SK-N-SH (cell line): ENCODE measurements at regions not wholly inside any gene's neighbourhood (a gene's known extent, or its start where the extent isn't known, plus 50 kb on each side); places are given as distances from the start of the nearest gene placed in this dataset.
A peak's percentile ranks its signal among the peaks of the same experiment; 100 is the strongest.

Experiments
- CTCF ChIA-PET: fragments of 300-600, 350-600 bp; formaldehyde crosslinking; extraction: SDS; loops from one replicate; lab custom pipeline; 2021; lab: Yijun Ruan, JAX
- POLR2A ChIA-PET: fragments of 350-600 bp; sonication (Branson Sonifier 250); formaldehyde crosslinking; extraction: SDS; loops from one replicate; lab custom pipeline; 2020; ENCODE audit warnings: antibody characterized with exemption, inconsistent platforms; lab: Yijun Ruan, JAX
- DNase-seq: peaks from one replicate; pipeline ENCODE4 v3.0.0; 2012
- H2AFZ ChIP-seq: fragments of 200-600 bp; sonication (generic); 2 replicates; pipeline ENCODE4 v1.8.1; 2016; ENCODE audit warnings: antibody characterized with exemption, mild to moderate bottlenecking, low read depth
- H3F3A ChIP-seq: fragments of 200-600 bp; sonication (generic); replicated peaks from 2 replicates; pipeline ENCODE3; 2016; ENCODE audit warnings: antibody characterized with exemption, mild to moderate bottlenecking; ENCODE audit not compliant: insufficient read depth
- H3K27ac ChIP-seq, 2 experiments: fragments of 200-500 bp in 1 of 2; fragments of 200-600 bp in 1 of 2; sonication (Bioruptor generic) in 1 of 2; sonication (generic), shearing (Covaris generic) in 1 of 2; 2 replicates each; pipeline versions ENCODE4 v1.5.1 to v1.6.1; 2014 to 2016; ENCODE audit warnings: low read depth in 2 of 2, inconsistent platforms in 1 of 2, low read length in 1 of 2, mild to moderate bottlenecking in 1 of 2, mixed read lengths in 1 of 2
- H3K27me3 ChIP-seq: fragments of 200-600 bp; sonication (generic), shearing (Covaris generic); 2 replicates; pipeline ENCODE4 v1.6.1; 2016; ENCODE audit warnings: mixed run types; ENCODE audit not compliant: insufficient read depth
- H3K36me3 ChIP-seq, 2 experiments: fragments of 200-500 bp in 1 of 2; fragments of 200-600 bp in 1 of 2; sonication (Bioruptor generic) in 1 of 2; sonication (generic) in 1 of 2; replicated peaks in 1 of 2; 2 replicates each; pipeline versions ENCODE3 to v1.5.1; 2014 to 2016; ENCODE audit warnings: low read length in 1 of 2, mild to moderate bottlenecking in 1 of 2; ENCODE audit not compliant: insufficient read depth in 2 of 2, control insufficient read depth in 1 of 2
- H3K4me1 ChIP-seq, 2 experiments: fragments of 200-500 bp in 1 of 2; fragments of 200-600 bp in 1 of 2; sonication (Bioruptor generic) in 1 of 2; sonication (generic), shearing (Covaris generic) in 1 of 2; 2 replicates each; pipeline versions ENCODE4 v1.5.1 to v1.6.1; 2014 to 2016; ENCODE audit warnings: low read depth in 1 of 2, low read length in 1 of 2, mixed run types in 1 of 2; ENCODE audit not compliant: insufficient read depth in 2 of 2, control insufficient read depth in 1 of 2
- H3K4me2 ChIP-seq: fragments of 200-600 bp; sonication (generic), shearing (Covaris generic); 2 replicates; pipeline ENCODE4 v1.6.1; 2017; ENCODE audit warnings: mixed run types
- H3K4me3 ChIP-seq, 2 experiments: fragments of 200-500 bp in 1 of 2; fragments of 200-600 bp in 1 of 2; sonication (Bioruptor generic) in 1 of 2; sonication (generic), shearing (Covaris generic) in 1 of 2; 2 replicates each; pipeline versions ENCODE4 v1.5.1 to v1.8.1; 2014 to 2016; ENCODE audit warnings: low read depth in 2 of 2, inconsistent platforms in 1 of 2, low read length in 1 of 2, mild to moderate bottlenecking in 1 of 2, mixed read lengths in 1 of 2, moderate library complexity in 1 of 2
- H3K79me2 ChIP-seq: fragments of 200-600 bp; sonication (generic); 2 replicates; pipeline ENCODE4 v1.8.1; 2017; ENCODE audit warnings: mild to moderate bottlenecking; ENCODE audit not compliant: insufficient read depth
- H3K9ac ChIP-seq: fragments of 200-600 bp; sonication (generic); 2 replicates; pipeline ENCODE4 v1.6.1; 2017; ENCODE audit warnings: mixed run types
- H3K9me2 ChIP-seq: fragments of 200-600 bp; sonication (generic); 2 replicates; pipeline ENCODE4 v1.6.1; 2017; ENCODE audit warnings: mixed run types
- H3K9me3 ChIP-seq: fragments of 200-600 bp; sonication (generic); 2 replicates; pipeline ENCODE4 v1.6.1; 2017; ENCODE audit warnings: mixed run types, mild to moderate bottlenecking, moderate library complexity
- H4K20me1 ChIP-seq: fragments of 200-600 bp; sonication (generic); 2 replicates; pipeline ENCODE4 v1.6.1; 2017; ENCODE audit warnings: mild to moderate bottlenecking, mixed run types; ENCODE audit not compliant: insufficient read depth
- ELF1 ChIP-seq: IDR thresholded peaks from 2 replicates; pipeline ENCODE4 v1.4.0; 2012
- EP300 ChIP-seq, 2 experiments: IDR thresholded peaks; 2 replicates each; pipeline versions ENCODE4 v1.4.0 to v1.6.1; 2012; ENCODE audit warnings: borderline replicate concordance in 1 of 2, low read depth in 1 of 2, low read length in 1 of 2
- FOSL2 ChIP-seq: IDR thresholded peaks from 2 replicates; pipeline ENCODE4 v1.4.0; 2012; ENCODE audit warnings: low read depth, mild to moderate bottlenecking, moderate library complexity, borderline replicate concordance
- FOXJ3 ChIP-seq: sonication (generic); formaldehyde crosslinking; IDR thresholded peaks from 2 replicates; pipeline ENCODE4 v1.5.1; 2020; ENCODE audit warnings: mild to moderate bottlenecking, missing genetic modification reagents
- FOXM1 ChIP-seq: IDR thresholded peaks from 2 replicates; pipeline ENCODE4 v1.4.0; 2012; ENCODE audit warnings: low read depth, mild to moderate bottlenecking
- GATA2 ChIP-seq: sonication (generic); formaldehyde crosslinking; IDR thresholded peaks from 2 replicates; pipeline ENCODE4 v1.5.0; 2020; ENCODE audit warnings: mild to moderate bottlenecking, missing genetic modification reagents
- MEF2A ChIP-seq: IDR thresholded peaks from 2 replicates; pipeline ENCODE4 v1.4.0; 2012; ENCODE audit warnings: low read depth, borderline replicate concordance
- POLR2AphosphoS5 ChIP-seq: IDR thresholded peaks from 2 replicates; pipeline ENCODE4 v1.6.1; 2012; ENCODE audit warnings: low read depth, low read length
- RAD21 ChIP-seq: IDR thresholded peaks from 2 replicates; pipeline ENCODE4 v1.6.1; 2012; ENCODE audit warnings: mild to moderate bottlenecking, low read length
- RFX5 ChIP-seq: IDR thresholded peaks from 2 replicates; pipeline ENCODE4 v1.6.1; 2012; ENCODE audit warnings: mild to moderate bottlenecking, improper control_type of control experiment, low read length
- SMC3 ChIP-seq: IDR thresholded peaks from 2 replicates; pipeline ENCODE4 v1.6.1; 2012; ENCODE audit warnings: low read depth, low read length, improper control_type of control experiment
- WGBS: methylation state at CpG from one replicate; pipeline ENCODE4 v1.1.6; 2017; ENCODE audit warnings: low lambda C conversion rate; 5-methylcytosine and 5-hydroxymethylcytosine counted together
- TF ChIP-seq, protein P1 (sequence below): fragments of 200-600 bp; sonication (generic); IDR thresholded peaks from 2 replicates; pipeline ENCODE4 v1.6.1; 2017; ENCODE audit warnings: antibody characterized with exemption, mild to moderate bottlenecking, moderate library complexity
- TF ChIP-seq, protein P2 (sequence below): IDR thresholded peaks from 2 replicates; pipeline ENCODE4 v1.6.1; 2012; ENCODE audit warnings: mild to moderate bottlenecking, low read depth, low read length, moderate library complexity
- TF ChIP-seq, protein P3 (sequence below): IDR thresholded peaks from 2 replicates; pipeline ENCODE4 v1.4.0; 2012; ENCODE audit warnings: low read depth
- TF ChIP-seq, protein P4 (sequence below): fragments of 150-350 bp; IDR thresholded peaks from 2 replicates; pipeline ENCODE4 v1.6.1; 2016; ENCODE audit warnings: mild to moderate bottlenecking, low read depth, low read length

GRCh38 chr14:71592361-71592760, 339.9 kb upstream of the RGS6 start:
- POLR2A ChIA-PET = no interaction called here
- Histone ChIP-seq H3K9me3 (no peaks in the 10 kb centered on the region), H3K9ac (no peak overlapping the region), H2AFZ (no peak overlapping the region), H4K20me1 (no peaks in the 10 kb centered on the region), H3K27me3 (no peaks in the 10 kb centered on the region), H3K27ac (peak overlapping the region; percentile 58 to 61)
- CTCF ChIA-PET = interaction anchor here (0.6 to 1.2 kb wide), 2 partner anchors 56 to 270 kb away, joined by 3 read pairs; no protein-coding TSS in a partner anchor
- TF ChIP-seq POLR2AphosphoS5 (no peak), FOSL2 (no peak), FOXM1 (no peak), RAD21 (no peak), GATA2 (CRISPR knock-in tag) (no peak), EP300 (IDR thresholded peaks at IDR 0.05; ENCODE audit: borderline replicate concordance in 1 of 2, low read depth in 1 of 2, low read length in 1 of 2) (no peak), SMC3 (no peak), ELF1 (no peak), MEF2A (no peak), RFX5 (no peak), FOXJ3 (CRISPR knock-in tag) (no peak)
- TF ChIP-seq, protein P1, sequence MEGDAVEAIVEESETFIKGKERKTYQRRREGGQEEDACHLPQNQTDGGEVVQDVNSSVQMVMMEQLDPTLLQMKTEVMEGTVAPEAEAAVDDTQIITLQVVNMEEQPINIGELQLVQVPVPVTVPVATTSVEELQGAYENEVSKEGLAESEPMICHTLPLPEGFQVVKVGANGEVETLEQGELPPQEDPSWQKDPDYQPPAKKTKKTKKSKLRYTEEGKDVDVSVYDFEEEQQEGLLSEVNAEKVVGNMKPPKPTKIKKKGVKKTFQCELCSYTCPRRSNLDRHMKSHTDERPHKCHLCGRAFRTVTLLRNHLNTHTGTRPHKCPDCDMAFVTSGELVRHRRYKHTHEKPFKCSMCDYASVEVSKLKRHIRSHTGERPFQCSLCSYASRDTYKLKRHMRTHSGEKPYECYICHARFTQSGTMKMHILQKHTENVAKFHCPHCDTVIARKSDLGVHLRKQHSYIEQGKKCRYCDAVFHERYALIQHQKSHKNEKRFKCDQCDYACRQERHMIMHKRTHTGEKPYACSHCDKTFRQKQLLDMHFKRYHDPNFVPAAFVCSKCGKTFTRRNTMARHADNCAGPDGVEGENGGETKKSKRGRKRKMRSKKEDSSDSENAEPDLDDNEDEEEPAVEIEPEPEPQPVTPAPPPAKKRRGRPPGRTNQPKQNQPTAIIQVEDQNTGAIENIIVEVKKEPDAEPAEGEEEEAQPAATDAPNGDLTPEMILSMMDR = no peak
- TF ChIP-seq, protein P2, sequence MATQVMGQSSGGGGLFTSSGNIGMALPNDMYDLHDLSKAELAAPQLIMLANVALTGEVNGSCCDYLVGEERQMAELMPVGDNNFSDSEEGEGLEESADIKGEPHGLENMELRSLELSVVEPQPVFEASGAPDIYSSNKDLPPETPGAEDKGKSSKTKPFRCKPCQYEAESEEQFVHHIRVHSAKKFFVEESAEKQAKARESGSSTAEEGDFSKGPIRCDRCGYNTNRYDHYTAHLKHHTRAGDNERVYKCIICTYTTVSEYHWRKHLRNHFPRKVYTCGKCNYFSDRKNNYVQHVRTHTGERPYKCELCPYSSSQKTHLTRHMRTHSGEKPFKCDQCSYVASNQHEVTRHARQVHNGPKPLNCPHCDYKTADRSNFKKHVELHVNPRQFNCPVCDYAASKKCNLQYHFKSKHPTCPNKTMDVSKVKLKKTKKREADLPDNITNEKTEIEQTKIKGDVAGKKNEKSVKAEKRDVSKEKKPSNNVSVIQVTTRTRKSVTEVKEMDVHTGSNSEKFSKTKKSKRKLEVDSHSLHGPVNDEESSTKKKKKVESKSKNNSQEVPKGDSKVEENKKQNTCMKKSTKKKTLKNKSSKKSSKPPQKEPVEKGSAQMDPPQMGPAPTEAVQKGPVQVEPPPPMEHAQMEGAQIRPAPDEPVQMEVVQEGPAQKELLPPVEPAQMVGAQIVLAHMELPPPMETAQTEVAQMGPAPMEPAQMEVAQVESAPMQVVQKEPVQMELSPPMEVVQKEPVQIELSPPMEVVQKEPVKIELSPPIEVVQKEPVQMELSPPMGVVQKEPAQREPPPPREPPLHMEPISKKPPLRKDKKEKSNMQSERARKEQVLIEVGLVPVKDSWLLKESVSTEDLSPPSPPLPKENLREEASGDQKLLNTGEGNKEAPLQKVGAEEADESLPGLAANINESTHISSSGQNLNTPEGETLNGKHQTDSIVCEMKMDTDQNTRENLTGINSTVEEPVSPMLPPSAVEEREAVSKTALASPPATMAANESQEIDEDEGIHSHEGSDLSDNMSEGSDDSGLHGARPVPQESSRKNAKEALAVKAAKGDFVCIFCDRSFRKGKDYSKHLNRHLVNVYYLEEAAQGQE = no peak
- TF ChIP-seq, protein P3, sequence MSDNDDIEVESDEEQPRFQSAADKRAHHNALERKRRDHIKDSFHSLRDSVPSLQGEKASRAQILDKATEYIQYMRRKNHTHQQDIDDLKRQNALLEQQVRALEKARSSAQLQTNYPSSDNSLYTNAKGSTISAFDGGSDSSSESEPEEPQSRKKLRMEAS = no peak
- TF ChIP-seq, protein P4, sequence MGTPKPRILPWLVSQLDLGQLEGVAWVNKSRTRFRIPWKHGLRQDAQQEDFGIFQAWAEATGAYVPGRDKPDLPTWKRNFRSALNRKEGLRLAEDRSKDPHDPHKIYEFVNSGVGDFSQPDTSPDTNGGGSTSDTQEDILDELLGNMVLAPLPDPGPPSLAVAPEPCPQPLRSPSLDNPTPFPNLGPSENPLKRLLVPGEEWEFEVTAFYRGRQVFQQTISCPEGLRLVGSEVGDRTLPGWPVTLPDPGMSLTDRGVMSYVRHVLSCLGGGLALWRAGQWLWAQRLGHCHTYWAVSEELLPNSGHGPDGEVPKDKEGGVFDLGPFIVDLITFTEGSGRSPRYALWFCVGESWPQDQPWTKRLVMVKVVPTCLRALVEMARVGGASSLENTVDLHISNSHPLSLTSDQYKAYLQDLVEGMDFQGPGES = no peak
- TF ChIP-seq, all 33 proteins: peak for 0
- Histone ChIP-seq H3K4me1 (peaks cover 41 to 51% of the 10 kb centered on the region in 2 experiments), H3K79me2 (peaks cover 87% of the 10 kb centered on the region), H3K4me2 (peak overlapping the region; percentile 19), H3F3A (peaks cover 16% of the 10 kb centered on the region), H3K36me3 (no peaks in the 10 kb centered on the region), H3K9me2 (no peaks in the 10 kb centered on the region), H3K4me3 (no peak overlapping the region)
- no peak for DNase-seq
- WGBS = 58% methylated on average over 2 of the region's 2 CpGs
